Dendritic cell treated with granulocyte-macrophage colony-stimulating factor and Interleukin-4, amounts not matched to agents 40 ng/mL and 50 ng/mL, for 4 days (primary cell): ENCODE measurements at regions not wholly inside any gene's neighbourhood (a gene's known extent, or its start where the extent isn't known, plus 50 kb on each side); places are given as distances from the start of the nearest gene placed in this dataset.
"Not testable (repeated sequence)": the region's sequence is repeated elsewhere in the genome, so short reads cannot be mapped to it uniquely, and the experiment has no call there.

Experiments
- H3K27ac Mint-ChIP-seq: one replicate; pipeline ENCODE4 v1.8.0; 2022; ENCODE audit warnings: mild to moderate bottlenecking, mixed read lengths
- H3K27me3 Mint-ChIP-seq: one replicate; pipeline ENCODE4 v1.8.0; 2022; ENCODE audit warnings: mild to moderate bottlenecking, mixed read lengths
- H3K36me3 Mint-ChIP-seq: one replicate; pipeline ENCODE4 v1.8.0; 2022; ENCODE audit warnings: low read depth, mixed read lengths
- H3K4me1 Mint-ChIP-seq: one replicate; pipeline ENCODE4 v1.8.0; 2022; ENCODE audit warnings: low read depth, mixed read lengths
- H3K4me3 Mint-ChIP-seq: one replicate; pipeline ENCODE4 v1.8.0; 2022; ENCODE audit warnings: mild to moderate bottlenecking, moderate library complexity, mixed read lengths
- H3K9me3 Mint-ChIP-seq: one replicate; pipeline ENCODE4 v1.8.0; 2022; ENCODE audit warnings: mixed read lengths
- intact Hi-C: fragments of 100-400 bp; cut with micrococcal nuclease; formaldehyde crosslinking; loops from one replicate; pipeline ENCODE4 v1.15.0; 2022

- intact Hi-C loops: no loop called here
- Mint-ChIP-seq H3K4me1 (peaks cover 10% of the 10 kb centered on the region), H3K4me3 (no peak overlapping the region), H3K27me3 (peaks cover 3% of the 10 kb centered on the region), H3K36me3 (no peaks in the 10 kb centered on the region), H3K9me3 (no peaks in the 10 kb centered on the region), H3K27ac (no peak overlapping the region)
Measured at GRCh38 chr16:66189951-66190350, 176.5 kb upstream of the CDH5 start.

GRCh38 chr16:66188917-66189725, 177.4 kb upstream of the CDH5 start:
- H3K4me1 Mint-ChIP-seq: peaks cover 10% of the 10 kb centered on the region
- H3K27ac Mint-ChIP-seq: no peak overlapping the region
- no peaks in the 10 kb centered on the region for H3K9me3 Mint-ChIP-seq
- intact Hi-C loops: no loop called here
- H3K4me3 Mint-ChIP-seq: no peak overlapping the region
- H3K27me3 Mint-ChIP-seq: peaks cover 1% of the 10 kb centered on the region
- H3K36me3 Mint-ChIP-seq: no peaks in the 10 kb centered on the region

GRCh38 chr16:66186251-66186785, 180.2 kb upstream of the CDH5 start:
- peaks cover 8% of the 10 kb centered on the region for H3K9me3 Mint-ChIP-seq
- peaks cover 15% of the 10 kb centered on the region for H3K4me1 Mint-ChIP-seq
- no peaks in the 10 kb centered on the region for H3K27me3 Mint-ChIP-seq
- intact Hi-C loops: no loop called here
- no peak overlapping the region for H3K4me3 Mint-ChIP-seq
- H3K27ac Mint-ChIP-seq: no peak overlapping the region
- H3K36me3 Mint-ChIP-seq: no peaks in the 10 kb centered on the region

- Mint-ChIP-seq H3K4me1 (peaks cover 10% of the 10 kb centered on the region), H3K27me3 (no peaks in the 10 kb centered on the region), H3K9me3 (peaks cover 21% of the 10 kb centered on the region), H3K36me3 (no peaks in the 10 kb centered on the region), H3K27ac (no peak overlapping the region), H3K4me3 (no peak overlapping the region)
- intact Hi-C loops: no loop called here
Measured at GRCh38 chr16:66182592-66182991, 183.9 kb upstream of the CDH5 start.

GRCh38 chr16:66176731-66177130, 189.8 kb upstream of the CDH5 start:
- intact Hi-C loops: no loop called here
- no peaks in the 10 kb centered on the region for H3K27me3 Mint-ChIP-seq

GRCh38 chr16:66176111-66176510, 190.4 kb upstream of the CDH5 start:
- peaks cover 13% of the 10 kb centered on the region for H3K9me3 Mint-ChIP-seq
- no peak overlapping the region for H3K4me3 Mint-ChIP-seq
- peaks cover 9% of the 10 kb centered on the region for H3K4me1 Mint-ChIP-seq
- H3K27ac Mint-ChIP-seq: no peak overlapping the region
- intact Hi-C loops: no loop called here
- no peaks in the 10 kb centered on the region for H3K27me3 Mint-ChIP-seq
- no peaks in the 10 kb centered on the region for H3K36me3 Mint-ChIP-seq

More at GRCh38 chr16:66176731-66177130, 189.8 kb upstream of the CDH5 start:
- Mint-ChIP-seq H3K36me3 (no peaks in the 10 kb centered on the region), H3K4me3 (no peak overlapping the region), H3K4me1 (peaks cover 9% of the 10 kb centered on the region), H3K27ac (no peak overlapping the region), H3K9me3 (peaks cover 13% of the 10 kb centered on the region)

- no peak overlapping the region for H3K4me3 Mint-ChIP-seq
- intact Hi-C loops: no loop called here
- no peaks in the 10 kb centered on the region for H3K27me3 Mint-ChIP-seq
- H3K4me1 Mint-ChIP-seq: peaks cover 9% of the 10 kb centered on the region
- no peak overlapping the region for H3K27ac Mint-ChIP-seq
- H3K36me3 Mint-ChIP-seq: no peaks in the 10 kb centered on the region
- peaks cover 13% of the 10 kb centered on the region for H3K9me3 Mint-ChIP-seq
Measured at GRCh38 chr16:66175636-66176035, 190.9 kb upstream of the CDH5 start.

GRCh38 chr16:66175058-66175457, 191.4 kb upstream of the CDH5 start:
- Mint-ChIP-seq H3K4me1 (peaks cover 9% of the 10 kb centered on the region), H3K27ac (no peak overlapping the region), H3K27me3 (no peaks in the 10 kb centered on the region), H3K4me3 (no peak overlapping the region), H3K36me3 (no peaks in the 10 kb centered on the region), H3K9me3 (peaks cover 7% of the 10 kb centered on the region)
- intact Hi-C loops: no loop called here

GRCh38 chr16:66173796-66174195, 192.7 kb upstream of the CDH5 start:
- intact Hi-C loops, H3K27me3 Mint-ChIP-seq, H3K9me3 Mint-ChIP-seq, H3K27ac Mint-ChIP-seq, H3K4me3 Mint-ChIP-seq, H3K36me3 Mint-ChIP-seq: not testable (repeated sequence)
- peaks cover 19% of the 10 kb centered on the region for H3K4me1 Mint-ChIP-seq

GRCh38 chr16:66173181-66173580, 193.3 kb upstream of the CDH5 start:
- H3K4me3 Mint-ChIP-seq, H3K9me3 Mint-ChIP-seq, H3K27ac Mint-ChIP-seq, H3K27me3 Mint-ChIP-seq, intact Hi-C loops, H3K36me3 Mint-ChIP-seq: not testable (repeated sequence)
- H3K4me1 Mint-ChIP-seq: peaks cover 19% of the 10 kb centered on the region

- no peaks in the 10 kb centered on the region for H3K27me3 Mint-ChIP-seq
- H3K4me3 Mint-ChIP-seq: no peak overlapping the region
- no peak overlapping the region for H3K27ac Mint-ChIP-seq
- no peaks in the 10 kb centered on the region for H3K9me3 Mint-ChIP-seq
- intact Hi-C loops: no loop called here
- no peaks in the 10 kb centered on the region for H3K36me3 Mint-ChIP-seq
- peaks cover 26% of the 10 kb centered on the region for H3K4me1 Mint-ChIP-seq
Measured at GRCh38 chr16:66172463-66172862, 194.0 kb upstream of the CDH5 start.

- Mint-ChIP-seq H3K4me3 (no peak overlapping the region), H3K27ac (no peak overlapping the region), H3K9me3 (no peaks in the 10 kb centered on the region), H3K4me1 (peaks cover 35% of the 10 kb centered on the region), H3K27me3 (no peaks in the 10 kb centered on the region), H3K36me3 (no peaks in the 10 kb centered on the region)
- intact Hi-C loops: no loop called here
Measured at GRCh38 chr16:66171578-66171977, 194.9 kb upstream of the CDH5 start.

- no peak overlapping the region for H3K4me3 Mint-ChIP-seq
- no peak overlapping the region for H3K27ac Mint-ChIP-seq
- no peaks in the 10 kb centered on the region for H3K27me3 Mint-ChIP-seq
- H3K9me3 Mint-ChIP-seq: no peaks in the 10 kb centered on the region
- H3K4me1 Mint-ChIP-seq: peaks cover 38% of the 10 kb centered on the region
- intact Hi-C loops: no loop called here
- no peaks in the 10 kb centered on the region for H3K36me3 Mint-ChIP-seq
Measured at GRCh38 chr16:66170989-66171388, 195.5 kb upstream of the CDH5 start.

GRCh38 chr16:66169817-66170216, 196.7 kb upstream of the CDH5 start:
- no peaks in the 10 kb centered on the region for H3K36me3 Mint-ChIP-seq
- intact Hi-C loops: no loop called here
- no peaks in the 10 kb centered on the region for H3K27me3 Mint-ChIP-seq
- no peak overlapping the region for H3K27ac Mint-ChIP-seq
- H3K9me3 Mint-ChIP-seq: no peaks in the 10 kb centered on the region
- H3K4me3 Mint-ChIP-seq: no peak overlapping the region
- peaks cover 29% of the 10 kb centered on the region for H3K4me1 Mint-ChIP-seq

- Mint-ChIP-seq H3K36me3 (no peaks in the 10 kb centered on the region), H3K9me3 (no peaks in the 10 kb centered on the region), H3K4me3 (no peak overlapping the region), H3K4me1 (peaks cover 29% of the 10 kb centered on the region), H3K27me3 (no peaks in the 10 kb centered on the region), H3K27ac (no peak overlapping the region)
- intact Hi-C loops: no loop called here
Measured at GRCh38 chr16:66168777-66169176, 197.7 kb upstream of the CDH5 start.
